MM.1S (cell line): ENCODE measurements at regions not wholly inside any gene's neighbourhood (a gene's known extent, or its start where the extent isn't known, plus 50 kb on each side); places are given as distances from the start of the nearest gene placed in this dataset.

Experiments
- DNase-seq: peaks from one replicate; pipeline ENCODE4 v3.0.0-alpha.2; 2015
- H2AFZ ChIP-seq: fragments of 300-600 bp; sonication (generic); 2 replicates; pipeline ENCODE4 v1.6.0; 2016; ENCODE audit warnings: antibody characterized with exemption, low read length
- H3F3A ChIP-seq: fragments of 300-600 bp; sonication (generic); 2 replicates; pipeline ENCODE4 v1.6.1; 2016; ENCODE audit warnings: mild to moderate bottlenecking, antibody characterized with exemption, low read length, moderate library complexity, mixed read lengths; ENCODE audit not compliant: insufficient read depth
- H3K27ac ChIP-seq: fragments of 300-600 bp; sonication (generic); 2 replicates; pipeline ENCODE4 v1.5.1; 2016; ENCODE audit warnings: mild to moderate bottlenecking, low read length
- H3K27me3 ChIP-seq: fragments of 300-600 bp; sonication (generic); replicated peaks from 2 replicates; pipeline ENCODE4 v1.6.0; 2016; ENCODE audit warnings: low read length; ENCODE audit not compliant: insufficient read depth
- H3K36me3 ChIP-seq: fragments of 300-600 bp; sonication (generic); replicated peaks from 2 replicates; pipeline ENCODE4 v1.6.1; 2016; ENCODE audit warnings: mild to moderate bottlenecking, low read length, mixed read lengths; ENCODE audit not compliant: insufficient read depth
- H3K4me1 ChIP-seq: fragments of 300-600 bp; sonication (generic); 2 replicates; pipeline ENCODE4 v1.6.1; 2016; ENCODE audit warnings: low read length, mixed read lengths
- H3K4me2 ChIP-seq: fragments of 300-600 bp; sonication (generic); 2 replicates; pipeline ENCODE4 v1.6.0; 2016; ENCODE audit warnings: low read depth, low read length
- H3K4me3 ChIP-seq: fragments of 300-600 bp; sonication (generic); 2 replicates; pipeline ENCODE4 v1.5.1; 2016; ENCODE audit warnings: low read length, mixed read lengths
- H3K79me2 ChIP-seq: fragments of 300-600 bp; sonication (generic); 2 replicates; pipeline ENCODE4 v1.6.1; 2016; ENCODE audit warnings: mixed run types, low read length, mixed read lengths
- H3K9ac ChIP-seq: fragments of 300-600 bp; sonication (generic); 2 replicates; pipeline ENCODE4 v1.6.1; 2016; ENCODE audit warnings: low read length, mixed read lengths
- H3K9me2 ChIP-seq: fragments of 300-600 bp; sonication (generic); replicated peaks from 2 replicates; pipeline ENCODE4 v1.6.1; 2016; ENCODE audit warnings: mild to moderate bottlenecking, low read length, mixed read lengths; ENCODE audit not compliant: insufficient read depth
- H3K9me3 ChIP-seq: fragments of 300-600 bp; sonication (generic); replicated peaks from 2 replicates; pipeline ENCODE4 v1.6.1; 2016; ENCODE audit warnings: mild to moderate bottlenecking, low read length, mixed read lengths; ENCODE audit not compliant: insufficient read depth
- H4K20me1 ChIP-seq: fragments of 300-600 bp; sonication (generic); 2 replicates; pipeline ENCODE4 v1.6.1; 2016; ENCODE audit warnings: mild to moderate bottlenecking, low read length, moderate library complexity, mixed read lengths; ENCODE audit not compliant: insufficient read depth
- EZH2 ChIP-seq: fragments of 300-600 bp; sonication (generic); optimal IDR thresholded peaks from 2 replicates; pipeline ENCODE3; 2017; ENCODE audit warnings: low read depth, mild to moderate bottlenecking, antibody characterized with exemption, low read length, mixed read lengths
- EZH2phosphoT487 ChIP-seq: fragments of 300-600 bp; sonication (generic); IDR thresholded peaks from 2 replicates; pipeline ENCODE4 v1.6.1; 2018; ENCODE audit warnings: antibody characterized with exemption, low read length
- TF ChIP-seq, protein P1 (sequence below): fragments of 300-600 bp; sonication (generic); IDR thresholded peaks from 2 replicates; pipeline ENCODE4 v1.5.1; 2016; ENCODE audit warnings: antibody characterized with exemption, low read length, mixed read lengths

DNA sequence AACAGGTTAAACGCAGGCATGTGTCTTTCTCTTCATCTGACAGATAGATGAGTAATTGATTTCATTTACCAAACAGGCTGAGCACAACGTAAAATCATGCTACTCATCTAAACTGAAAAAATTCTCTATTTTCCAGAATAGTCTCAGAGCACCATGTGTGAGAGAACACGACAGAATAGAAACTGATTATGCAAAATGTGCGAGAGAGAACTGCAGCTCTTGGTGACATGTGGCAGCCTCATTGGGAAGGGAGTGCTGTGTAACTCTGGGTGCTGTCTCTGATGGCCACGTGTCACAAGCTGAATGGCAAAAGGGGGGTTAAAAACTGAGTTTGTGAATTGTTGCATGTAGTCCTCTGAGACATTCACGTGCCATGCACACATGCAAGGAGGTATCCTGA is 143.7 kb upstream of the ATXN1 start:
- no peaks in the 10 kb centered on the region for H3K79me2 ChIP-seq
- no peaks in the 10 kb centered on the region for H3F3A ChIP-seq
- H3K9me3 ChIP-seq, result no peaks in the 10 kb centered on the region
- no peaks in the 10 kb centered on the region for H3K36me3 ChIP-seq
- no peaks in the 10 kb centered on the region for H3K9me2 ChIP-seq
- no peak for TF ChIP-seq EZH2phosphoT487
- no peak overlapping the region for H2AFZ ChIP-seq
- H3K9ac ChIP-seq, result no peak overlapping the region
- H3K27me3 ChIP-seq, result no peaks in the 10 kb centered on the region
- no peak overlapping the region for H3K4me2 ChIP-seq
- H3K4me3 ChIP-seq, result no peak overlapping the region
- H3K27ac ChIP-seq, result no peak overlapping the region
- no peaks in the 10 kb centered on the region for H3K4me1 ChIP-seq
- H4K20me1 ChIP-seq, result no peaks in the 10 kb centered on the region
- DNase-seq, result no peak

- H3K9ac ChIP-seq, result no peak overlapping the region
- no peak for DNase-seq
Observed at GRCh38 chr6:16903470-16903869, 142.2 kb upstream of the ATXN1 start.

GRCh38 chr6:16902502-16902901 is 141.2 kb upstream of the ATXN1 start:
- no peak for TF ChIP-seq EZH2
- no peak for TF ChIP-seq EZH2phosphoT487
- TF ChIP-seq, protein P1, sequence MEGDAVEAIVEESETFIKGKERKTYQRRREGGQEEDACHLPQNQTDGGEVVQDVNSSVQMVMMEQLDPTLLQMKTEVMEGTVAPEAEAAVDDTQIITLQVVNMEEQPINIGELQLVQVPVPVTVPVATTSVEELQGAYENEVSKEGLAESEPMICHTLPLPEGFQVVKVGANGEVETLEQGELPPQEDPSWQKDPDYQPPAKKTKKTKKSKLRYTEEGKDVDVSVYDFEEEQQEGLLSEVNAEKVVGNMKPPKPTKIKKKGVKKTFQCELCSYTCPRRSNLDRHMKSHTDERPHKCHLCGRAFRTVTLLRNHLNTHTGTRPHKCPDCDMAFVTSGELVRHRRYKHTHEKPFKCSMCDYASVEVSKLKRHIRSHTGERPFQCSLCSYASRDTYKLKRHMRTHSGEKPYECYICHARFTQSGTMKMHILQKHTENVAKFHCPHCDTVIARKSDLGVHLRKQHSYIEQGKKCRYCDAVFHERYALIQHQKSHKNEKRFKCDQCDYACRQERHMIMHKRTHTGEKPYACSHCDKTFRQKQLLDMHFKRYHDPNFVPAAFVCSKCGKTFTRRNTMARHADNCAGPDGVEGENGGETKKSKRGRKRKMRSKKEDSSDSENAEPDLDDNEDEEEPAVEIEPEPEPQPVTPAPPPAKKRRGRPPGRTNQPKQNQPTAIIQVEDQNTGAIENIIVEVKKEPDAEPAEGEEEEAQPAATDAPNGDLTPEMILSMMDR, result no peak
- no peaks in the 10 kb centered on the region for H4K20me1 ChIP-seq
- no peak overlapping the region for H3K27ac ChIP-seq
- H3K4me1 ChIP-seq, result no peaks in the 10 kb centered on the region
- H3F3A ChIP-seq, result no peaks in the 10 kb centered on the region
- no peak overlapping the region for H2AFZ ChIP-seq
- no peaks in the 10 kb centered on the region for H3K27me3 ChIP-seq
- no peak overlapping the region for H3K4me3 ChIP-seq
- H3K9me3 ChIP-seq, result no peaks in the 10 kb centered on the region
- no peak for DNase-seq
- no peak overlapping the region for H3K4me2 ChIP-seq
- no peaks in the 10 kb centered on the region for H3K36me3 ChIP-seq
- H3K9ac ChIP-seq, result no peak overlapping the region
- H3K9me2 ChIP-seq, result no peaks in the 10 kb centered on the region
- H3K79me2 ChIP-seq, result no peaks in the 10 kb centered on the region

More at GRCh38 chr6:16903470-16903869, 142.2 kb upstream of the ATXN1 start:
- Histone ChIP-seq H3F3A (no peaks in the 10 kb centered on the region), H3K27me3 (no peaks in the 10 kb centered on the region), H3K4me3 (no peak overlapping the region), H3K9me3 (no peaks in the 10 kb centered on the region), H3K36me3 (no peaks in the 10 kb centered on the region), H4K20me1 (no peaks in the 10 kb centered on the region), H3K27ac (no peak overlapping the region), H3K4me1 (no peaks in the 10 kb centered on the region), H3K4me2 (no peak overlapping the region), H3K9me2 (no peaks in the 10 kb centered on the region), H2AFZ (no peak overlapping the region), H3K79me2 (no peaks in the 10 kb centered on the region)
- TF ChIP-seq EZH2 (no peak), EZH2phosphoT487 (no peak)
- TF ChIP-seq, protein P1, result no peak

GRCh38 chr6:16901782-16902181 is 140.5 kb upstream of the ATXN1 start:
- no peak overlapping the region for H3K9ac ChIP-seq
- H2AFZ ChIP-seq, result no peak overlapping the region
- no peaks in the 10 kb centered on the region for H3K9me2 ChIP-seq
- TF ChIP-seq EZH2phosphoT487, result no peak
- TF ChIP-seq, protein P1, result no peak
- no peak for TF ChIP-seq EZH2
- no peaks in the 10 kb centered on the region for H3F3A ChIP-seq
- no peaks in the 10 kb centered on the region for H3K27me3 ChIP-seq
- H3K79me2 ChIP-seq, result no peaks in the 10 kb centered on the region
- no peak overlapping the region for H3K4me3 ChIP-seq
- H3K36me3 ChIP-seq, result no peaks in the 10 kb centered on the region
- H3K4me1 ChIP-seq, result no peaks in the 10 kb centered on the region
- H4K20me1 ChIP-seq, result no peaks in the 10 kb centered on the region
- no peak overlapping the region for H3K4me2 ChIP-seq
- no peak for DNase-seq
- H3K9me3 ChIP-seq, result no peaks in the 10 kb centered on the region
- H3K27ac ChIP-seq, result no peak overlapping the region
